Stomach (tissue), 8 donors: ENCODE measurements at regions not wholly inside any gene's neighbourhood (a gene's known extent, or its start where the extent isn't known, plus 50 kb on each side); places are given as distances from the start of the nearest gene placed in this dataset.

Experiments used
- DNase-seq, 2 donors: peaks; one replicate each; pipeline versions ENCODE4 v3.0.0 to v3.0.0-alpha.2; 2013 to 2019
- H3K27ac ChIP-seq, 5 donors: fragments of 200-600 bp in 4 of 5; sonication (generic) in 4 of 5; one replicate each; pipeline ENCODE4 v1.5.1; 2013 to 2019; ENCODE audit warnings: mild to moderate bottlenecking in 1 of 5, moderate library complexity in 1 of 5
- H3K27me3 ChIP-seq, 3 donors: fragments of 200-600 bp; sonication (generic); one replicate each; pipeline ENCODE4 v1.5.1; 2017 to 2019; ENCODE audit warnings: mixed run types in 1 of 3
- H3K36me3 ChIP-seq, 4 donors: fragments of 200-600 bp; sonication (generic); 1 replicate in 3 of 4; 2 replicates in 1 of 4; pipeline ENCODE4 v1.5.1; 2016 to 2019
- H3K4me1 ChIP-seq, 4 donors: fragments of 200-600 bp; sonication (generic); one replicate each; pipeline ENCODE4 v1.5.1; 2016 to 2019
- H3K4me3 ChIP-seq, 4 donors: fragments of 200-600 bp; sonication (generic) in 3 of 4; one replicate each; pipeline ENCODE4 v1.5.1; 2016 to 2019; ENCODE audit warnings: mild to moderate bottlenecking in 1 of 4
- H3K9me3 ChIP-seq, 4 donors: fragments of 200-600 bp; sonication (generic); one replicate each; pipeline ENCODE4 v1.5.1; 2016 to 2019
- CTCF ChIP-seq, 7 experiments: fragments of 450-650 bp in 4 of 7; fragments of 200-600 bp in 3 of 7; sonication (generic) in 3 of 7; IDR thresholded peaks; one replicate each; pipeline ENCODE4 v1.5.1; 2016 to 2019; ENCODE audit warnings: antibody characterized with exemption in 7 of 7, control low read depth in 2 of 7, mild to moderate bottlenecking in 1 of 7
- EP300 ChIP-seq: sonication (generic); formaldehyde crosslinking; IDR thresholded peaks from one replicate; pipeline ENCODE4 v1.6.1; 2017; ENCODE audit warnings: antibody characterized with exemption
- POLR2A ChIP-seq, 4 donors: fragments of 450-650 bp; IDR thresholded peaks; one replicate each; pipeline ENCODE4 v1.6.1; 2016; ENCODE audit warnings: antibody characterized with exemption in 4 of 4, control low read depth in 2 of 4, mild to moderate bottlenecking in 1 of 4, moderate library complexity in 1 of 4
- POLR2AphosphoS5 ChIP-seq, 3 donors: sonication (generic); formaldehyde crosslinking; IDR thresholded peaks; one replicate each; pipeline ENCODE4 v1.6.1; 2016; ENCODE audit warnings: antibody characterized with exemption in 3 of 3
- WGBS, 5 donors: extraction: QIAGEN DNeasy Blood & Tissue Kit in 3 of 5; methylation state at CpG; one replicate each; pipeline versions ENCODE4 v1.1.5 to v1.1.7; 2013 to 2018; 5-methylcytosine and 5-hydroxymethylcytosine counted together
- intact Hi-C: fragments of 100-400 bp; cut with DNase I; formaldehyde crosslinking; loops from one replicate; pipeline ENCODE4 v1.15.1; 2023; ENCODE audit warnings: low total_unique reads
- donor health status: healthy with polysubstance abuse.
- donor health status: Bipolar disorder and iron deficiency.
- donor health status: healthy.

- Histone ChIP-seq H3K27me3 (no peaks in the 10 kb centered on the region), H3K27ac (no peak overlapping the region), H3K4me3 (no peak overlapping the region), H3K36me3 (no peaks in the 10 kb centered on the region), H3K9me3 (no peaks in the 10 kb centered on the region), H3K4me1 (no peaks in the 10 kb centered on the region)
- intact Hi-C loops: no loop called here
- WGBS, 5 donors: 82 to 93% (median 86%) methylated on average over 4 of the region's 4 CpGs
- DNase-seq: no peak
- TF ChIP-seq CTCF (IDR thresholded peaks at IDR 0.05) (no peak), POLR2A (IDR thresholded peaks at IDR 0.05) (no peak)
Observed at GRCh38 chr9:86591472-86591871, 237.3 kb upstream of the TUT7 start.

GRCh38 chr9:86589730-86590129 lies 235.5 kb upstream of the TUT7 start:
- no peak for TF ChIP-seq POLR2AphosphoS5 (IDR thresholded peaks at IDR 0.05)
- no peak for TF ChIP-seq CTCF (IDR thresholded peaks at IDR 0.05)
- TF ChIP-seq POLR2A (IDR thresholded peaks at IDR 0.05): no peak
- no peak for TF ChIP-seq EP300
- peaks cover 0 to 16% (median 6%) of the 10 kb centered on the region in 4 donors for H3K4me1 ChIP-seq
- no peaks in the 10 kb centered on the region for H3K36me3 ChIP-seq
- DNase-seq: no peak
- intact Hi-C loops: no loop called here
- H3K27me3 ChIP-seq: no peaks in the 10 kb centered on the region
- WGBS, 5 donors: 93 to 95% (median 94%) methylated on average over 11 of the region's 11 CpGs
- no peak overlapping the region for H3K27ac ChIP-seq
- H3K4me3 ChIP-seq: no peak overlapping the region
- H3K9me3 ChIP-seq: no peaks in the 10 kb centered on the region

GRCh38 chr9:86589273-86589672 lies 235.1 kb upstream of the TUT7 start:
- Histone ChIP-seq H3K36me3 (no peaks in the 10 kb centered on the region), H3K4me1 (peaks cover 0 to 17% (median 6%) of the 10 kb centered on the region in 4 donors), H3K27ac (no peak overlapping the region), H3K27me3 (no peaks in the 10 kb centered on the region), H3K9me3 (no peaks in the 10 kb centered on the region), H3K4me3 (no peak overlapping the region)
- no peak for TF ChIP-seq POLR2AphosphoS5 (IDR thresholded peaks at IDR 0.05)
- no peak for TF ChIP-seq POLR2A (IDR thresholded peaks at IDR 0.05)
- TF ChIP-seq CTCF (IDR thresholded peaks at IDR 0.05): no peak
- TF ChIP-seq EP300: no peak
- intact Hi-C loops: no loop called here
- 88 to 94% (median 91%) methylated on average over 6 of the region's 6 CpGs for WGBS, 5 donors
- no peak for DNase-seq

GRCh38 chr9:86586144-86586494 lies 231.9 kb upstream of the TUT7 start:
- no peak for TF ChIP-seq POLR2AphosphoS5 (IDR thresholded peaks at IDR 0.05)
- TF ChIP-seq POLR2A (IDR thresholded peaks at IDR 0.05): no peak
- no peak for TF ChIP-seq CTCF (IDR thresholded peaks at IDR 0.05)
- TF ChIP-seq EP300: no peak

More at GRCh38 chr9:86586144-86586494, 231.9 kb upstream of the TUT7 start:
- Histone ChIP-seq H3K9me3 (no peaks in the 10 kb centered on the region), H3K4me1 (peaks cover 0 to 17% (median 6%) of the 10 kb centered on the region in 4 donors), H3K36me3 (no peaks in the 10 kb centered on the region), H3K27me3 (no peaks in the 10 kb centered on the region), H3K27ac (peak overlapping the region in 3 of 5 donors; percentile 48 to 63 (median 53)), H3K4me3 (peak overlapping the region in 3 of 4 donors; percentile 24 to 32 (median 27))
- intact Hi-C loops: no loop called here
- DNase-seq: no peak
